HG02938 (cell line): ENCODE measurements at regions not wholly inside any gene's neighbourhood (a gene's known extent, or its start where the extent isn't known, plus 50 kb on each side); places are given as distances from the start of the nearest gene placed in this dataset.

Source experiments
- ATAC-seq: cut with Tn5 transposase; IDR thresholded peaks from one replicate; pipeline ENCODE4 v1.9.1; 2021; ENCODE audit warnings: mild to moderate bottlenecking, moderate library complexity; ENCODE audit not compliant: unreplicated experiment

- ATAC-seq, result no peak
These were observed 112.1 kb upstream of the FRMD6 start for GRCh38 chr14:51539571-51540037.

GRCh38 chr14:51540364-51540763 is 111.3 kb upstream of the FRMD6 start:
- no peak for ATAC-seq

GRCh38 chr14:51544471-51544870 is 107.2 kb upstream of the FRMD6 start:
- no peak for ATAC-seq

- no peak for ATAC-seq
These were observed 106.8 kb upstream of the FRMD6 start for GRCh38 chr14:51544901-51545300.

GRCh38 chr14:51545396-51545795 is 106.3 kb upstream of the FRMD6 start:
- no peak for ATAC-seq

- no peak for ATAC-seq
These were observed 105.6 kb upstream of the FRMD6 start for GRCh38 chr14:51546099-51546498.

- ATAC-seq, result no peak
These were observed 105.0 kb upstream of the FRMD6 start for GRCh38 chr14:51546603-51547258.

GRCh38 chr14:51547260-51547659 is 104.5 kb upstream of the FRMD6 start:
- no peak for ATAC-seq

GRCh38 chr14:51547701-51548100 is 104.0 kb upstream of the FRMD6 start:
- no peak for ATAC-seq

GRCh38 chr14:51548187-51548586 is 103.5 kb upstream of the FRMD6 start:
- no peak for ATAC-seq

GRCh38 chr14:51550636-51551035 is 101.1 kb upstream of the FRMD6 start:
- ATAC-seq, result no peak

GRCh38 chr14:51552275-51552674 is 99.4 kb upstream of the FRMD6 start:
- ATAC-seq, result no peak

GRCh38 chr14:51552768-51553404 is 98.8 kb upstream of the FRMD6 start:
- ATAC-seq, result no peak

GRCh38 chr14:51554339-51554920 is 97.3 kb upstream of the FRMD6 start:
- ATAC-seq, result no peak

- ATAC-seq, result no peak
These were observed 96.8 kb upstream of the FRMD6 start for GRCh38 chr14:51554953-51555352.

- ATAC-seq, result no peak
These were observed 90.6 kb upstream of the FRMD6 start for GRCh38 chr14:51561141-51561540.

GRCh38 chr14:51562816-51563215 is 88.9 kb upstream of the FRMD6 start:
- no peak for ATAC-seq

- no peak for ATAC-seq
These were observed 88.2 kb upstream of the FRMD6 start for GRCh38 chr14:51563560-51563959.

GRCh38 chr14:51564460-51564859 is 87.2 kb upstream of the FRMD6 start:
- ATAC-seq, result no peak

- no peak for ATAC-seq
These were observed 86.6 kb upstream of the FRMD6 start for GRCh38 chr14:51564986-51565604.

- ATAC-seq, result peak; percentile 71
These were observed 84.7 kb upstream of the FRMD6 start for GRCh38 chr14:51566831-51567582.
